SK-N-MC (cell line): ENCODE measurements at regions not wholly inside any gene's neighbourhood (a gene's known extent, or its start where the extent isn't known, plus 50 kb on each side); places are given as distances from the start of the nearest gene placed in this dataset.

Experiments used
- EZH2 ChIP-seq: fragments of 200-600 bp; sonication (generic); IDR thresholded peaks from one replicate; pipeline ENCODE4 v1.6.1; 2017; ENCODE audit warnings: antibody characterized with exemption
- FOXP2 ChIP-seq: optimal IDR thresholded peaks from 2 replicates; pipeline ENCODE3; 2011; ENCODE audit warnings: mild to moderate bottlenecking, moderate library complexity; ENCODE audit not compliant: insufficient read depth; ENCODE audit errors: extremely low read length, control extremely low read depth
- POLR2AphosphoS5 ChIP-seq: IDR thresholded peaks from 2 replicates; pipeline ENCODE4 v1.6.1; 2012; ENCODE audit warnings: mild to moderate bottlenecking, low read depth, low read length, borderline replicate concordance

DNA sequence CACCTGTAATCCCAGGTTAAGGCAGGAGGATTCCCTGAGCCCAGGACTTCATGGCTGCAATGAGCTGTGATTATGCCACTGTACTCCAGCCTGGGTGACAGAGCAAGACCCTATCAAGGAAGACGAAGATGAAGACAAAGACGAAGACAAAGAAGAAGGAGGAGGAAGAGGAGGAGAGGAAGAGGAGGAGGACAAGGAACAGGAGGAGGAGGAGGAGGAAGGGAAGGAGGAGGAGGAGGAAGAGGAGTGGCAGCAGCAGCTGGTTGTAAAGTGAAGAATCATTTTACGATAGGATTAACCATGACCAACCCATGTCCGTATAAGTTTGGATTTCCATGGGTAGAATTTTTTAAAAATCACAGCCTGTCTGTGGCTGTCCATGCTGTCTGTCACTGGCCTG is 316.8 kb upstream of the TNRC6C start:
- TF ChIP-seq EZH2 (no peak), POLR2AphosphoS5 (no peak), FOXP2 (no peak)
